ENCODE measurements at regions not wholly inside any gene's neighbourhood (a gene's known extent, or its start where the extent isn't known, plus 50 kb on each side); places are given as distances from the start of the nearest gene placed in this dataset.

DNA sequence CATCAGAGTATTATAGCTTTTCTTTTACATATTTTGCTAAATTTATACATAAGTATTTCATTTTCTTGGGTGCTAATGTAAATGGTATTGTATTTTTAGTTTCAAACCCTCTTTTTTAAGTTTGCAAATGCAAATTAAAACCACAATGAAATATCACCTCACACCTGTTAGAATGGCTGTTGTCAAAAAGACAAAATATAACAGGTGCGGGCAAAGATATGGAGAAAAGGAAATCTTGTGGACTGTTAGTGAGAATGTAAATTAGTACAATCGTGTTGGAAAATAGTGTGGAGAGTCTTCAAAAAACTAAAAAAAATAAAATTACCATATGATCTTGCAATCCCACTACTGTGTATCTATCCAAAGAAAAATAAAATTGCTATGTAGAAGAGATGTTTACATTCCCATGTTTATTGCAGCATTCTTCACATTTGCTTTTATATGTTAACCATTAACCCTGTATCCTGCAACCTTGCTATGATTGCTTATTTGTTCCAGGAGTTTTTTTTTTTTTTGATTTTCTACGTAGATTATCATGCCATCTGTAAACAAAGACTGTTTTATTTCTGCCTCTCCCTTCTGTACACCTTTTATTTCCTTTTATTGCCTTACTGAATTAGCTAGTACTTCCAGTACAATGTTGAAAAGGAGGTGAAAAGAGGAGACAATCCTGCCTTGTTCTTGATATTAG, 405.4 kb upstream of the MIS18BP1 start:
- TF ChIP-seq EZH2phosphoT487 (IDR thresholded peaks at IDR 0.05; ENCODE audit: insufficient read depth, low read depth): no peak
- TF ChIP-seq EZH2 (IDR thresholded peaks at IDR 0.05; ENCODE audit: insufficient read depth, poor library complexity, severe bottlenecking): no peak
